Astrocyte of the cerebellum (primary cell): ENCODE measurements at regions not wholly inside any gene's neighbourhood (a gene's known extent, or its start where the extent isn't known, plus 50 kb on each side); places are given as distances from the start of the nearest gene placed in this dataset.

Source experiments
- DNase-seq: peaks from one replicate; pipeline ENCODE4 v3.0.0-alpha.2; 2011; ENCODE audit warnings: low read depth
- H3K4me3 ChIP-seq: 2 replicates; pipeline ENCODE4 v1.5.1; 2011; ENCODE audit warnings: mild to moderate bottlenecking, low read depth, low read length, moderate library complexity
- in situ Hi-C: cut with HindIII; loops from 2 replicates; pipeline ENCODE4 v1.10.0; 2017; ENCODE audit warnings: low sequenced_read_pairs
- TF ChIP-seq, protein P1 (sequence below): IDR thresholded peaks from 2 replicates; pipeline ENCODE4 v1.5.1; 2012; ENCODE audit warnings: low read length, low read depth, moderate library complexity, mild to moderate bottlenecking; ENCODE audit errors: missing control alignments

DNA sequence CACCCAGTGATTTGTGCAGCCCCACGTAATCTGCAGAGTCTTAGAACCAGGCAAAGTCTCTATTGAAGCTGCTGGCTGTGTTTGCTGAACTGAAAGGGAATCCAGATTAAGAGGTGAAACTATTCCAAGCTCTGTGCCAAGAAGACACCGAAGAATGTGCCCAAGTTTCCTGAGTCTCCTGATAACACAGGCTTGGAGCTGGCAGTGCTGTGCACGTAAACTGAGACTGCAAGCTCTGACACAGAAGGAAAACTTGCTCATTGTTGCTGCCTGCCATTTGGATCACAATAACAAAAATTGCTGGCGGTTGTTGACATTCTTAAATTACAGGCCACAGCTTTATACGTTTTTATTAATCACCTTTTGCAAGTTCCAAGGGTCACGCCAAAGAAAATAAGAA lies 60.2 kb upstream of the VCX3B start:
- in situ Hi-C loops: no loop called here
- TF ChIP-seq, protein P1, sequence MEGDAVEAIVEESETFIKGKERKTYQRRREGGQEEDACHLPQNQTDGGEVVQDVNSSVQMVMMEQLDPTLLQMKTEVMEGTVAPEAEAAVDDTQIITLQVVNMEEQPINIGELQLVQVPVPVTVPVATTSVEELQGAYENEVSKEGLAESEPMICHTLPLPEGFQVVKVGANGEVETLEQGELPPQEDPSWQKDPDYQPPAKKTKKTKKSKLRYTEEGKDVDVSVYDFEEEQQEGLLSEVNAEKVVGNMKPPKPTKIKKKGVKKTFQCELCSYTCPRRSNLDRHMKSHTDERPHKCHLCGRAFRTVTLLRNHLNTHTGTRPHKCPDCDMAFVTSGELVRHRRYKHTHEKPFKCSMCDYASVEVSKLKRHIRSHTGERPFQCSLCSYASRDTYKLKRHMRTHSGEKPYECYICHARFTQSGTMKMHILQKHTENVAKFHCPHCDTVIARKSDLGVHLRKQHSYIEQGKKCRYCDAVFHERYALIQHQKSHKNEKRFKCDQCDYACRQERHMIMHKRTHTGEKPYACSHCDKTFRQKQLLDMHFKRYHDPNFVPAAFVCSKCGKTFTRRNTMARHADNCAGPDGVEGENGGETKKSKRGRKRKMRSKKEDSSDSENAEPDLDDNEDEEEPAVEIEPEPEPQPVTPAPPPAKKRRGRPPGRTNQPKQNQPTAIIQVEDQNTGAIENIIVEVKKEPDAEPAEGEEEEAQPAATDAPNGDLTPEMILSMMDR: no peak
- H3K4me3 ChIP-seq: no peak overlapping the region
- no peak for DNase-seq

DNA sequence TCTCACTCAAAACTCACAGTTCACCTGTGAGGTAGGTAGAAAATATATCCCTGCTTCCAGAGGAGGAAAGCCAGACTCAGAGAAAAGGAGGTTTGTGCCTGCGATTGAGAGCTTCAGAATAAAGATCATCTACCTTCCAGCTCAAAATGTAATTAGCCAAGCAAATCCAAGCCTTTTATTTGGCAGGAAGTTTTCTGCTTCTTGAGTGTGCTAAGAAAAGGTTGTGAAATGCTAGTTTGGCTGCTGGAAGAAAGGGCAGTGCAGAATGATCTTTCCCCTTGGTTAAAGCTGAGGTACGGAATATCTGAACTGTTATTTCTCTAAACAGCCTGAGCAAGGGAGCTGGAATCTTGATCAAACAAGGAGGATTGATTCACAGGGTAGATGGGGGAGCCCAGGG lies 59.7 kb upstream of the VCX3B start:
- no peak overlapping the region for H3K4me3 ChIP-seq
- DNase-seq: no peak
- in situ Hi-C loops: no loop called here
- TF ChIP-seq, protein P1: no peak

DNA sequence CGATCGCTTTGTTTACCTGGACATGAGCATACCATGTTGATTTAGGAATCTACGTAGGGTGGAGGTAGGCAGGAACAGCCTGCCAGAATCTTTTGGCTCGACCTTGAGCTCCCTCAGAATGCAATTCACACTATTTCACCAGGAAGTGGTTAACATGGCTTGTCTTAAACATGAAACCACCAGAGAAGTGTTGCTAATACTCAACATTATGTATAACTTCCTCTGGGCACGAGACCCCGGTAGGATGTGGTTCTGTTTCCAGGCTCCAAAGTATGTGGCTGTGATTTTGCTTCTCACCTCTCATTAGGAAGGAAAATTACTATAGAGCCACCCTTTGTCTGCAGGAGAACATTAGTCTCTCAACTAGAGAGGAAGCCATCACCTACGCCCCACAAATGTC lies 59.0 kb upstream of the VCX3B start:
- in situ Hi-C loops: no loop called here

DNA sequence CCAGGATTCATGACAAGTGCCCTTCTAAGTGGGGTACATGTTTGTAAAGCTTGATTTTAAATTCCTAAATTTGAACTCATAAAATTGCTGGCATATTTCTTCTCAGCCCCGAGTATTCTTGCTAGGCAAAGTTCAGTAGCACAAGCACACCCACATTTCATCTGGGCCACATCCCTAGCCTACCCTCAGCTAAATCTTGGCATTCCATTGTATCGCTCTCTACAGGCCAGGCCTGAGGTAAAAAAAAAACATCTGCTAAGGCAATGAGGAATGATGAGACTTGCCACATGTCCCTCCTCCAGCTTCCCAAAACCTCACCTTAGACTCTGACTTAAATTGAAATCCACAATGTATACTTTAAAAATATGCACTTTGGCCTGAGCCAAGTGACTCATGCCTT lies 51.4 kb upstream of the VCX3B start:
- H3K4me3 ChIP-seq: no peak overlapping the region
- in situ Hi-C loops: no loop called here
- DNase-seq: no peak
- TF ChIP-seq, protein P1: no peak

More for the DNA sequence above, 59.0 kb upstream of the VCX3B start:
- H3K4me3 ChIP-seq: no peak overlapping the region
- no peak for DNase-seq
- TF ChIP-seq, protein P1: no peak
